GM12878 (cell line): ENCODE measurements at regions not wholly inside any gene's neighbourhood (a gene's known extent, or its start where the extent isn't known, plus 50 kb on each side); places are given as distances from the start of the nearest gene placed in this dataset.

Experiments used
- ATAC-seq: fragments of 200-7000 bp; cut with Tn5 transposase; 3 replicates; pipeline ENCODE4 v1.9.1; 2020; ENCODE audit warnings: mild to moderate bottlenecking, moderate library complexity
- BruUV-seq: library from RNA; stranded (reverse); fragments of 400-500 nt; replicated peaks from 2 replicates; lab custom pipeline; 2021; lab: Mats Ljungman, UMichigan
- CTCF ChIA-PET: fragments of 300-600 bp; sonication (Branson Sonifier 250); formaldehyde crosslinking; extraction: SDS; loops from one replicate; lab custom pipeline; 2021; ENCODE audit warnings: inconsistent platforms; lab: Yijun Ruan, JAX
- POLR2A ChIA-PET: fragments of 350-600 bp; formaldehyde crosslinking; extraction: SDS; loops from one replicate; lab custom pipeline; 2021; ENCODE audit warnings: inconsistent platforms; lab: Charles Lee
- RAD21 ChIA-PET: fragments of 300-600 bp; sonication (Branson Sonifier 250); formaldehyde crosslinking; loops from one replicate; lab custom pipeline; 2023; ENCODE audit warnings: antibody characterized with exemption; ENCODE audit not compliant: unreplicated experiment; lab: Charles Lee
- SMC1A ChIA-PET: fragments of 300-600 bp; sonication (Branson Sonifier 250); formaldehyde crosslinking; loops from one replicate; lab custom pipeline; 2023; ENCODE audit not compliant: unreplicated experiment, uncharacterized antibody; lab: Charles Lee
- DNase-seq: peaks from one replicate; pipeline ENCODE4 v3.0.0-alpha.2; 2011; ENCODE audit warnings: low read depth, low spot score
- FAIRE-seq: peaks from 3 replicates; lab custom pipeline; 2011; peaks lifted over from hg19 to GRCh38; lab: Jason Lieb, UNC
- H2AFZ ChIP-seq: 2 replicates; pipeline ENCODE4 v1.6.0; 2011; ENCODE audit warnings: low read depth, low read length, control low read depth; ENCODE audit not compliant: control insufficient read depth
- H3K27ac ChIP-seq: 2 replicates; pipeline ENCODE4 v1.5.1; 2011; ENCODE audit warnings: control low read depth; ENCODE audit not compliant: control insufficient read depth, insufficient read depth
- H3K27me3 ChIP-seq, 2 experiments: replicated peaks in 1 of 2; 2 replicates each; pipeline versions ENCODE4 v1.6.0 to v1.6.1; 2011; ENCODE audit warnings: low read length in 1 of 2; ENCODE audit not compliant: control insufficient read depth in 2 of 2, insufficient read depth in 2 of 2
- H3K36me3 ChIP-seq, 2 experiments: 2 replicates each; pipeline ENCODE4 v1.5.1; 2011; ENCODE audit warnings: low read length in 1 of 2; ENCODE audit not compliant: control insufficient read depth in 2 of 2, insufficient read depth in 2 of 2
- H3K4me1 ChIP-seq: 2 replicates; pipeline ENCODE4 v1.6.1; 2011; ENCODE audit warnings: mild to moderate bottlenecking, low read length, moderate library complexity, mixed read lengths; ENCODE audit not compliant: control insufficient read depth, insufficient read depth
- H3K4me2 ChIP-seq: 2 replicates; pipeline ENCODE4 v1.6.0; 2011; ENCODE audit warnings: control low read depth; ENCODE audit not compliant: control insufficient read depth, insufficient read depth
- H3K4me3 ChIP-seq: fragments of 200-600 bp; sonication (generic); 2 replicates; pipeline ENCODE4 v1.5.1; 2016
- H3K79me2 ChIP-seq: 2 replicates; pipeline ENCODE4 v1.6.0; 2011; ENCODE audit warnings: low read length; ENCODE audit not compliant: control insufficient read depth, insufficient read depth
- H3K9ac ChIP-seq: 2 replicates; pipeline ENCODE4 v1.8.0; 2011; ENCODE audit warnings: low read length, control low read depth, mixed read lengths; ENCODE audit not compliant: control insufficient read depth, insufficient read depth
- H3K9me3 ChIP-seq: replicated peaks from 3 replicates; pipeline ENCODE4 v1.5.1; 2011; ENCODE audit warnings: mild to moderate bottlenecking, low read length; ENCODE audit not compliant: control insufficient read depth, insufficient read depth
- H4K20me1 ChIP-seq: 2 replicates; pipeline ENCODE4 v1.6.0; 2011; ENCODE audit not compliant: control insufficient read depth, insufficient read depth
- CBFB ChIP-seq: IDR thresholded peaks from 2 replicates; pipeline ENCODE4 v1.6.1; 2016; ENCODE audit warnings: antibody characterized with exemption, low read depth
- CBX3 ChIP-seq: fragments of 200-600 bp; sonication (generic); IDR thresholded peaks from 2 replicates; pipeline ENCODE4 v1.6.1; 2016; ENCODE audit warnings: low read depth, borderline replicate concordance
- CEBPZ ChIP-seq: fragments of 150-350 bp; IDR thresholded peaks from 2 replicates; pipeline ENCODE4 v1.6.1; 2016; ENCODE audit warnings: low read depth, low read length
- EP300 ChIP-seq, 2 experiments: fragments of 150-350 bp in 1 of 2; IDR thresholded peaks; 2 replicates each; pipeline ENCODE4 v1.6.1; 2011 to 2012; ENCODE audit warnings: low read depth in 2 of 2, low read length in 2 of 2, borderline replicate concordance in 1 of 2, improper control_type of control experiment in 1 of 2, inconsistent platforms in 1 of 2; ENCODE audit not compliant: control insufficient read depth in 1 of 2
- ETV6 ChIP-seq, 2 experiments: fragments of 450-650 bp in 1 of 2; IDR thresholded peaks in 1 of 2; conservative IDR thresholded peaks in 1 of 2; 2 replicates each; pipeline ENCODE4 v1.6.1; 2014; ENCODE audit warnings: antibody characterized with exemption in 1 of 2, borderline replicate concordance in 1 of 2, low read depth in 1 of 2, mild to moderate bottlenecking in 1 of 2, moderate library complexity in 1 of 2
- FOXK2 ChIP-seq: fragments of 450-650 bp; IDR thresholded peaks from 2 replicates; pipeline ENCODE4 v1.6.1; 2017; ENCODE audit warnings: mild to moderate bottlenecking, moderate library complexity
- KLF5 ChIP-seq: fragments of 450-650 bp; IDR thresholded peaks from 2 replicates; pipeline ENCODE4 v1.6.1; 2014; ENCODE audit warnings: mild to moderate bottlenecking; ENCODE audit not compliant: partially characterized antibody
- MEF2A ChIP-seq: IDR thresholded peaks from 2 replicates; pipeline ENCODE4 v1.6.1; 2011; ENCODE audit warnings: low read depth, mild to moderate bottlenecking, low read length, moderate library complexity; ENCODE audit not compliant: insufficient read depth
- MTA2 ChIP-seq: fragments of 450-650 bp; IDR thresholded peaks from 2 replicates; pipeline ENCODE4 v1.6.1; 2016; ENCODE audit warnings: low read depth, mild to moderate bottlenecking, moderate library complexity
- PAX8 ChIP-seq: fragments of 450-650 bp; IDR thresholded peaks from 2 replicates; pipeline ENCODE4 v1.6.1; 2017; ENCODE audit warnings: mild to moderate bottlenecking, moderate library complexity
- POLR2AphosphoS5 ChIP-seq: IDR thresholded peaks from 2 replicates; pipeline ENCODE4 v1.6.1; 2011; ENCODE audit warnings: mild to moderate bottlenecking, low read length, inconsistent platforms
- RBBP5 ChIP-seq: fragments of 200-600 bp; sonication (generic); conservative IDR thresholded peaks from 2 replicates; pipeline ENCODE4 v1.6.1; 2016
- TARDBP ChIP-seq: IDR thresholded peaks from 2 replicates; pipeline ENCODE4 v1.6.1; 2016; ENCODE audit warnings: borderline replicate concordance
- TBL1XR1 ChIP-seq: IDR thresholded peaks from 2 replicates; pipeline ENCODE4 v1.6.1; 2012; ENCODE audit warnings: low read depth, low read length, improper control_type of control experiment
- USF1 ChIP-seq: IDR thresholded peaks from 2 replicates; pipeline ENCODE4 v1.6.1; 2011; ENCODE audit warnings: borderline replicate concordance, low read depth, mild to moderate bottlenecking, moderate library complexity, mixed read lengths, low read length; ENCODE audit not compliant: insufficient read depth; ENCODE audit errors: extremely low read length
- ZBTB40 ChIP-seq: fragments of 450-650 bp; IDR thresholded peaks from 2 replicates; pipeline ENCODE4 v1.6.1; 2016; ENCODE audit warnings: mild to moderate bottlenecking, moderate library complexity, borderline replicate concordance
- WGBS: methylation state at CpG from one replicate; pipeline ENCODE4 v1.1.6; 2016; ENCODE audit warnings: low lambda C conversion rate; ENCODE audit not compliant: insufficient replicate concordance, insufficient coverage; ENCODE audit errors: missing lambda C conversion rate; 5-methylcytosine and 5-hydroxymethylcytosine counted together
- in situ Hi-C: fragments of 300-500 bp; cut with MboI; formaldehyde crosslinking; loops from 9 replicates; pipeline ENCODE4 v1.14.3; 2018; ENCODE audit warnings: mixed read lengths
- intact Hi-C: fragments of 100-400 bp; cut with micrococcal nuclease; formaldehyde crosslinking; loops from one replicate; pipeline ENCODE4 v1.14.2; 2022; ENCODE audit not compliant: unreplicated experiment

GRCh38 chr21:35338881-35339632 is 290.0 kb upstream of the RUNX1 start:
- ChIA-PET CTCF (no interaction called here), SMC1A (no interaction called here), RAD21 (no interaction called here), POLR2A (no interaction called here)
- H2AFZ ChIP-seq = no peak overlapping the region
- H3K4me2 ChIP-seq = no peak overlapping the region
- H3K9ac ChIP-seq = no peak overlapping the region
- H3K27ac ChIP-seq = no peak overlapping the region
- FAIRE-seq = no peak
- peaks cover 14% of the 10 kb centered on the region for H3K4me1 ChIP-seq
- no peak for ATAC-seq
- TF ChIP-seq TBL1XR1 (no peak), KLF5 (no peak), PAX8 (no peak), ETV6 (conservative IDR thresholded peaks at IDR 0.05 in 1 of 2, IDR thresholded peaks at IDR 0.05 in 1 of 2; ENCODE audit: borderline replicate concordance in 1 of 2, low read depth in 1 of 2) (no peak), CBX3 (no peak), ZBTB40 (no peak), EP300 (IDR thresholded peaks at IDR 0.05; ENCODE audit: borderline replicate concordance in 1 of 2, control insufficient read depth in 1 of 2, low read depth in 2 of 2, low read length in 2 of 2) (no peak), MTA2 (no peak), POLR2AphosphoS5 (no peak), TARDBP (no peak), RBBP5 (no peak), MEF2A (no peak), CBFB (no peak), FOXK2 (no peak), USF1 (no peak), CEBPZ (no peak)
- TF ChIP-seq, all 136 proteins: peak for 0
- DNase-seq = no peak
- BruUV-seq = no TSS peak
- no peaks in the 10 kb centered on the region for H3K27me3 ChIP-seq
- H4K20me1 ChIP-seq = no peaks in the 10 kb centered on the region
- 72% methylated on average over 6 of the region's 6 CpGs for WGBS
- no peak overlapping the region for H3K4me3 ChIP-seq
- H3K79me2 ChIP-seq = no peaks in the 10 kb centered on the region
- in situ Hi-C loops (no loop called here), intact Hi-C loops (no loop called here)
- H3K9me3 ChIP-seq = peaks cover 1% of the 10 kb centered on the region; the same call in 2 of the 3 replicates
- H3K36me3 ChIP-seq = no peaks in the 10 kb centered on the region
